Neuronal stem cell (in vitro differentiated cells): ENCODE measurements at regions not wholly inside any gene's neighbourhood (a gene's known extent, or its start where the extent isn't known, plus 50 kb on each side); places are given as distances from the start of the nearest gene placed in this dataset.

Experiments
- DNase-seq: peaks from one replicate; pipeline ENCODE4 v3.0.0-alpha.2; 2013; ENCODE audit warnings: low spot score
- H2AFZ ChIP-seq: one replicate; pipeline ENCODE4 v1.6.1; 2013; ENCODE audit warnings: mild to moderate bottlenecking, low read length, inconsistent platforms
- H2AK5ac ChIP-seq: 2 replicates; pipeline ENCODE4 v1.6.1; 2013; ENCODE audit warnings: low read depth, mild to moderate bottlenecking, inconsistent platforms, low read length, moderate library complexity, mixed read lengths
- H2BK120ac ChIP-seq: 2 replicates; pipeline ENCODE4 v1.6.1; 2013; ENCODE audit warnings: low read depth, mild to moderate bottlenecking, inconsistent platforms, low read length, moderate library complexity, mixed read lengths
- H2BK12ac ChIP-seq: one replicate; pipeline ENCODE4 v1.6.1; 2013; ENCODE audit warnings: low read length, inconsistent platforms
- H2BK15ac ChIP-seq: 2 replicates; pipeline ENCODE4 v1.6.1; 2013; ENCODE audit warnings: mild to moderate bottlenecking, low read length, inconsistent platforms, mixed read lengths
- H2BK5ac ChIP-seq: one replicate; pipeline ENCODE4 v1.6.1; 2013; ENCODE audit warnings: inconsistent platforms, mild to moderate bottlenecking, low read length, moderate library complexity
- H3K14ac ChIP-seq: one replicate; pipeline ENCODE4 v1.6.1; 2013; ENCODE audit warnings: low read length, inconsistent platforms
- H3K18ac ChIP-seq: 2 replicates; pipeline ENCODE4 v1.6.1; 2013; ENCODE audit warnings: low read length, inconsistent platforms
- H3K23ac ChIP-seq: 2 replicates; pipeline ENCODE4 v1.6.1; 2013; ENCODE audit warnings: low read depth, mild to moderate bottlenecking, mixed read lengths, low read length, inconsistent platforms; ENCODE audit not compliant: poor library complexity
- H3K27ac ChIP-seq: replicated peaks from 3 replicates; pipeline ENCODE4 v1.5.1; 2013; ENCODE audit warnings: low read length, inconsistent platforms
- H3K27me3 ChIP-seq, 3 experiments: 2 replicates each; pipeline ENCODE4 v1.6.1; 2013; ENCODE audit warnings: low read length in 3 of 3, mild to moderate bottlenecking in 2 of 3, inconsistent platforms in 1 of 3, low read depth in 1 of 3, mixed read lengths in 1 of 3, moderate library complexity in 1 of 3; ENCODE audit not compliant: control insufficient read depth in 3 of 3, insufficient read depth in 3 of 3
- H3K36me3 ChIP-seq, 2 donors: replicated peaks in 1 of 2; 2 replicates each; pipeline ENCODE4 v1.6.1; 2013; ENCODE audit warnings: low read length in 2 of 2; ENCODE audit not compliant: control insufficient read depth in 2 of 2, insufficient read depth in 2 of 2
- H3K4ac ChIP-seq: 2 replicates; pipeline ENCODE4 v1.6.1; 2013; ENCODE audit warnings: inconsistent platforms, mild to moderate bottlenecking, low read length, moderate library complexity
- H3K4me1 ChIP-seq, 2 donors: 1 replicate in 1 of 2; 2 replicates in 1 of 2; pipeline ENCODE4 v1.6.1; 2013; ENCODE audit warnings: low read length in 2 of 2, low read depth in 1 of 2; ENCODE audit not compliant: control insufficient read depth in 2 of 2, insufficient read depth in 1 of 2
- H3K4me2 ChIP-seq: one replicate; pipeline ENCODE4 v1.6.1; 2013; ENCODE audit warnings: mild to moderate bottlenecking, low read length, inconsistent platforms; ENCODE audit not compliant: insufficient read depth, poor library complexity, severe bottlenecking
- H3K4me3 ChIP-seq, 2 donors: 2 replicates each; pipeline ENCODE4 v1.5.1; 2013; ENCODE audit warnings: low read length in 2 of 2, mild to moderate bottlenecking in 2 of 2, inconsistent platforms in 1 of 2, moderate library complexity in 1 of 2
- H3K79me1 ChIP-seq: one replicate; pipeline ENCODE4 v1.6.1; 2013; ENCODE audit warnings: low read depth, mild to moderate bottlenecking, inconsistent platforms, low read length, moderate library complexity
- H3K9ac ChIP-seq: one replicate; pipeline ENCODE4 v1.6.1; 2013; ENCODE audit warnings: mild to moderate bottlenecking, low read depth, low read length, inconsistent platforms; ENCODE audit not compliant: poor library complexity
- H3K9me3 ChIP-seq, 2 donors: replicated peaks in 1 of 2; 2 replicates each; pipeline versions ENCODE3 to v1.6.1; 2013; ENCODE audit warnings: low read length in 2 of 2, mild to moderate bottlenecking in 2 of 2, inconsistent platforms in 1 of 2, low read depth in 1 of 2, mixed read lengths in 1 of 2, moderate library complexity in 1 of 2; ENCODE audit not compliant: control insufficient read depth in 2 of 2, insufficient read depth in 1 of 2
- H4K8ac ChIP-seq: one replicate; pipeline ENCODE4 v1.6.1; 2013; ENCODE audit warnings: low read depth, mild to moderate bottlenecking, inconsistent platforms, low read length, moderate library complexity
- H4K91ac ChIP-seq: one replicate; pipeline ENCODE4 v1.6.1; 2013; ENCODE audit warnings: low read length, low read depth, mild to moderate bottlenecking, inconsistent platforms; ENCODE audit not compliant: poor library complexity
- WGBS, 2 donors: extraction: QIAGEN DNeasy Blood & Tissue Kit; methylation state at CpG; one replicate each; pipeline ENCODE4 v1.1.7; 2013; ENCODE audit warnings: missing lambda C conversion rate in 2 of 2, mixed read lengths in 1 of 2; ENCODE audit not compliant: insufficient read length in 2 of 2, insufficient replicate concordance in 1 of 2; ENCODE audit errors: extremely low coverage in 2 of 2; 5-methylcytosine and 5-hydroxymethylcytosine counted together

DNA sequence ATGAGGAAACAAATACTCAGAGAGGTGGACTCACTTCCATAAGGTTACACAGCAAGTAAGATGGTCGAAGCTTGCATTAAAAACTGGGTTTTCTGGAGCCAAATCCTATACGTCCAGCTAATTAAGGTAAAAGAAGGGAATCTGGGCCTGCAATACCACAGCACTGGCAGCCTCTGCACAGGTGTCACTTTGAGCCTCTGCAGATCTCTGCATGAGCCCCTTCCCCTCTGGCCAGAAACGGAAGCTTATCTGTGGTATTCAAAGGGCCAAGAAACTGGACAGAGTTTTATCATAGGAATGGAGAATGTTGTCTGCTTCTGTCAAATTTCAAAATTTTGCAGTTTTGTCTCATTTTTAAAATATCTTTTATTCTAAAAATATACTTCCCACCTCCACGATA is 76.1 kb downstream of the OSR1 start:
- Histone ChIP-seq H3K9ac (no peak overlapping the region), H3K4ac (no peak overlapping the region), H2BK12ac (no peak overlapping the region), H3K27ac (no peak overlapping the region), H2AFZ (no peak overlapping the region), H2AK5ac (no peak overlapping the region), H3K9me3 (no peaks in the 10 kb centered on the region), H3K18ac (no peak overlapping the region), H2BK15ac (no peak overlapping the region), H3K14ac (no peak overlapping the region), H3K4me1 (no peaks in the 10 kb centered on the region), H3K4me2 (no peak overlapping the region), H3K79me1 (no peaks in the 10 kb centered on the region), H3K36me3 (no peaks in the 10 kb centered on the region), H3K4me3 (no peak overlapping the region), H4K8ac (no peak overlapping the region), H4K91ac (no peak overlapping the region), H3K27me3 (no peaks in the 10 kb centered on the region), H2BK5ac (no peak overlapping the region), H3K23ac (no peak overlapping the region), H2BK120ac (no peak overlapping the region)
- no peak for DNase-seq
- WGBS, 2 donors = no CpG with 5 or more reads among the region's 4 CpGs

- no peaks in the 10 kb centered on the region for H3K4me1 ChIP-seq
- H3K79me1 ChIP-seq = no peaks in the 10 kb centered on the region
- no peaks in the 10 kb centered on the region for H3K36me3 ChIP-seq
- H3K9me3 ChIP-seq = no peaks in the 10 kb centered on the region
- H4K91ac ChIP-seq = no peak overlapping the region
- H4K8ac ChIP-seq = no peak overlapping the region
- no peak overlapping the region for H3K4ac ChIP-seq
- DNase-seq = no peak
- no peak overlapping the region for H3K14ac ChIP-seq
- no peak overlapping the region for H2BK15ac ChIP-seq
- no peak overlapping the region for H2AK5ac ChIP-seq
- no peak overlapping the region for H3K23ac ChIP-seq
- no peak overlapping the region for H3K9ac ChIP-seq
- H3K27ac ChIP-seq = no peak overlapping the region
- H3K18ac ChIP-seq = no peak overlapping the region
- no peak overlapping the region for H2BK12ac ChIP-seq
- H2AFZ ChIP-seq = no peak overlapping the region
- no peaks in the 10 kb centered on the region for H3K27me3 ChIP-seq
- no peak overlapping the region for H2BK120ac ChIP-seq
- no peak overlapping the region for H3K4me3 ChIP-seq
- no peak overlapping the region for H2BK5ac ChIP-seq
- no peak overlapping the region for H3K4me2 ChIP-seq
These were observed 84.0 kb downstream of the OSR1 start for GRCh38 chr2:19274439-19274838.

DNA sequence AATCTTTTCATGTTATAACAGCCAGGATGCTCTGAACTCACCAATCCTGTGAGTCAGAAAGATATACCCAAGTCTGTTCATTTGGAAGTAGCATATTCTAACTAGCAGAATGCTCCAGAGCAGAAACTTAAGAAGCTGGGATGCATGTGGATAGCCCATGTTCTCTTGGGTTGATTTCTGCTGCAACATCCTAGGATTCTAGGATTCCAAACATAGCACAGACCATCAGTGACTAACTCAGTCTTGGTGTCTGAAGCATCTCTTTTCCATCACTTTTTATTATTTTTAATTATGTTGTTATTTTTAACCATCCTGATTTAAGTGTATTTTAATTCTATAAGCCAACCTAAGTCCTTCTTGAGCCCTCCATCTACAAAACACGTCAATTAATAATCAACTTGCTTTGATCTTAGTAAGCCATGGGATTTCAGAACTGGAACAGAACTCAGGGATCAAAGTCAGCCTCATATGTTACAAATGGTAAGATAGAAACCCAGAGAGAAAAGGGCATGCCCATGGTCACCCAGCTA is 85.4 kb downstream of the OSR1 start:
- Histone ChIP-seq H3K9me3 (no peaks in the 10 kb centered on the region), H3K14ac (no peak overlapping the region), H4K8ac (no peak overlapping the region), H3K4me3 (no peak overlapping the region), H3K4ac (no peak overlapping the region), H4K91ac (no peak overlapping the region), H2BK15ac (no peak overlapping the region), H3K79me1 (no peaks in the 10 kb centered on the region), H3K4me2 (no peak overlapping the region), H2BK5ac (no peak overlapping the region), H3K27me3 (no peaks in the 10 kb centered on the region), H3K36me3 (no peaks in the 10 kb centered on the region), H3K23ac (no peak overlapping the region), H2AK5ac (no peak overlapping the region), H3K9ac (no peak overlapping the region), H2AFZ (no peak overlapping the region), H2BK12ac (no peak overlapping the region), H2BK120ac (no peak overlapping the region), H3K18ac (no peak overlapping the region), H3K4me1 (no peaks in the 10 kb centered on the region), H3K27ac (no peak overlapping the region)
- no CpG with 5 or more reads among the region's 1 CpG for WGBS, 2 donors
- DNase-seq = no peak

GRCh38 chr2:19272039-19272438 is 86.4 kb downstream of the OSR1 start:
- Histone ChIP-seq H3K4me3 (no peak overlapping the region), H3K4ac (no peak overlapping the region), H4K91ac (no peak overlapping the region), H3K27me3 (no peaks in the 10 kb centered on the region), H3K4me1 (no peaks in the 10 kb centered on the region), H2AFZ (no peak overlapping the region), H3K27ac (no peak overlapping the region), H4K8ac (no peak overlapping the region), H3K9ac (no peak overlapping the region), H3K4me2 (no peak overlapping the region), H3K79me1 (no peaks in the 10 kb centered on the region), H3K23ac (no peak overlapping the region), H2AK5ac (no peak overlapping the region), H2BK15ac (no peak overlapping the region), H3K14ac (no peak overlapping the region), H3K36me3 (no peaks in the 10 kb centered on the region), H3K9me3 (no peaks in the 10 kb centered on the region), H3K18ac (no peak overlapping the region), H2BK5ac (no peak overlapping the region), H2BK120ac (no peak overlapping the region), H2BK12ac (no peak overlapping the region)
- no CpG with 5 or more reads among the region's 4 CpGs for WGBS, 2 donors
- DNase-seq = no peak
